ENCODE measurements at regions not wholly inside any gene's neighbourhood (a gene's known extent, or its start where the extent isn't known, plus 50 kb on each side); places are given as distances from the start of the nearest gene placed in this dataset.
"Not testable (repeated sequence)": the region's sequence is repeated elsewhere in the genome, so short reads cannot be mapped to it uniquely, and the experiment has no call there.

DNA sequence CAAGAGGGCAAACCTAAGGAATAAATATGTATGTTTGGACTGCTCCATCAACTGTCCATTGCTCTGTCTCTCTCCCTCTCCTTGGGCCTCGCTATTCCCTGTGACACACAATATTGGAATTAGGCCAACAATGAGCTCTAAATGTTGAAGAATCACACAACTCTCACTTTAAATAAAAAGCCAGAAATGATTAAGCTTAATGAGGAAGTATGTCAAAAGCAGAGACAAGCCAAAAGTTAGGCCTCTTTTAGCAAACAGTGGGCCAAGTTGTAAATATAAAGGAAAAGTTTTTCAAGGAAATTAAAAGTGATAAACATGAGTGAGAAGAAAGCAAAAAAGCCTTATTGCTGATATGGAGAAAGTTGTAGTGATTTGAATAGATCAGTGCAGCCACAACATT lies 141.0 kb downstream of the VGLL3 start:
- no peak overlapping the region for H3K4me3 ChIP-seq (ENCODE audit: low read depth, low read length)
- TF ChIP-seq, protein P1, sequence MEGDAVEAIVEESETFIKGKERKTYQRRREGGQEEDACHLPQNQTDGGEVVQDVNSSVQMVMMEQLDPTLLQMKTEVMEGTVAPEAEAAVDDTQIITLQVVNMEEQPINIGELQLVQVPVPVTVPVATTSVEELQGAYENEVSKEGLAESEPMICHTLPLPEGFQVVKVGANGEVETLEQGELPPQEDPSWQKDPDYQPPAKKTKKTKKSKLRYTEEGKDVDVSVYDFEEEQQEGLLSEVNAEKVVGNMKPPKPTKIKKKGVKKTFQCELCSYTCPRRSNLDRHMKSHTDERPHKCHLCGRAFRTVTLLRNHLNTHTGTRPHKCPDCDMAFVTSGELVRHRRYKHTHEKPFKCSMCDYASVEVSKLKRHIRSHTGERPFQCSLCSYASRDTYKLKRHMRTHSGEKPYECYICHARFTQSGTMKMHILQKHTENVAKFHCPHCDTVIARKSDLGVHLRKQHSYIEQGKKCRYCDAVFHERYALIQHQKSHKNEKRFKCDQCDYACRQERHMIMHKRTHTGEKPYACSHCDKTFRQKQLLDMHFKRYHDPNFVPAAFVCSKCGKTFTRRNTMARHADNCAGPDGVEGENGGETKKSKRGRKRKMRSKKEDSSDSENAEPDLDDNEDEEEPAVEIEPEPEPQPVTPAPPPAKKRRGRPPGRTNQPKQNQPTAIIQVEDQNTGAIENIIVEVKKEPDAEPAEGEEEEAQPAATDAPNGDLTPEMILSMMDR (IDR thresholded peaks at IDR 0.05; ENCODE audit: low read depth, low read length, missing control alignments): no peak
- no peak for DNase-seq (ENCODE audit: low read depth)

DNA sequence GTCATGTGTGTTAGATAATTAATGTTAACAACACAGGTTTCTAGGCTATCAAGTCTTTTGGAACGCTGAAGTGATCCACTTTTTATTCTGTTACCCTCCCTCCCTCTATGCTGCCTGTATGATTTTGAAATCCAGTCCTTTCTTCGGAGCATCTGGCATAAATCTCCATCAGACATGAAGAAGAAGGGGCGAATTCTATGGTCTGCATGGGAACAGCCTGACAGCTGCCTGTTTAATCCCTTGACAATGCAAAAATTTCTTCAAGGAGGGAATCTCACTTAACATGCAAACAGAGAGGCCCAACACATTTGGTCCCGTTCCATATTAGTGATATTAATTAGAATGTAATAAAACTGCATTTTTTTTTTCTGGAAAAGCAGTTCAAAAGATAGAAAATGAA lies 145.2 kb downstream of the VGLL3 start:
- TF ChIP-seq, protein P1 (IDR thresholded peaks at IDR 0.05; ENCODE audit: low read depth, low read length, missing control alignments): no peak

DNA sequence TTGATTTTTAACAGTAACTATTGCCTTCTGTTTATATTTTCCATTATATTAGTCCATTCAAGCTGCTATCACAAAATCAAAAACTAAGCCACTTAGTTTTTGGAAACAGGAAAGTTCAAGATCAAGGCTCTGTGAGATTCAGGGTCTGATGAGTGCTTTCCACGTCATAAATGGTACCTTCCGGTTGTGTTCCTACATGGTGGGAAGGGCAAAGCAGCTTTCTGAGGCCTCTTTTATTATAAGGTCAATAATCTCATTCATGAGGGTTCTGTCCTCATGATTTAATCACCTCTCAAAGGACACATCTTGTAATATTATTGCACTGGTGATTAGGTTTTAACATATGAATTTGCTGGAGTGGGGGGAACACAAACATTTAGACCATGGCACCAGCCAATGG lies 152.0 kb downstream of the VGLL3 start:
- no peak overlapping the region for H3K4me3 ChIP-seq (ENCODE audit: low read depth, low read length)
- no peak for DNase-seq (ENCODE audit: low read depth)
- TF ChIP-seq, protein P1 (IDR thresholded peaks at IDR 0.05; ENCODE audit: low read depth, low read length, missing control alignments): no peak

More for the DNA sequence above, 145.2 kb downstream of the VGLL3 start:
- no peak overlapping the region for H3K4me3 ChIP-seq (ENCODE audit: low read depth, low read length)
- DNase-seq (ENCODE audit: low read depth): no peak

DNA sequence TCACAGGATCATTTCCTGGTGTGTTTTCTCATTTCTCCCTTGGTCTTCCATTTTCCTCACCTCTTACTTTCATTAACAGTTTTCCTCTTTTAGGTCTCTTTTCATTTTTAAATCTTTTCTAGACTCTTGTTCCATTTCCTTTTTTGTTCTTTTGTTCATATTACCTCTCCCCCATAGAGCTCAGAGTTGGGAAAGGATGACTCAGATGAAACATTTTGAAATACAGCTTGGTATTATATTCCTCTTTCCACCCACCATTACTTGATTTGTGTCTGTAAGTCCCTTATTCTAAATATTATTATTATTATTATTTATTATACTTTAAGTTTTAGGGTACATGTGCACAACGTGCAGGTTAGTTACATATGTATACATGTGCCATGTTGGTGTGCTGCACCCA lies 153.1 kb downstream of the VGLL3 start:
- no peak for DNase-seq (ENCODE audit: low read depth)
- TF ChIP-seq, protein P1 (IDR thresholded peaks at IDR 0.05; ENCODE audit: low read depth, low read length, missing control alignments): no peak
- H3K4me3 ChIP-seq (ENCODE audit: low read depth, low read length): no peak overlapping the region

DNA sequence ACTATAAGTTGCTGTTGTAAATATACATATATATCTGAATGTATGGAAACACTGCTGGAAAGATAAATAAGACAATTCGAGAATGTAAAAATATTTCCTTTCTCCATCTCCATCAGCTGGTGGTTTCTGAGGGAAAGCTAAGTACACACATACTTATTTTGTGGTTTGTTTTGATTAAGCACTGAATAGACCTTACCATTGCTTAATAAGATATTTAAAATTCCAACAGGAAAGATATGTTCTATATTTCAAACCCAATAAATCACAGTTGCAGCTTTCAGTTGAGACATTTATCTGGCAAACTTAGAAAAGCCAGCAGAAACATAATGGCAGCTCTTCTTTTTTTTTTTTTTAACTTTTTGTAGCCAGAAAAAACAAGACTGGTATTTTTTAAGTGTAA lies 160.4 kb downstream of the VGLL3 start:
- no peak overlapping the region for H3K4me3 ChIP-seq (ENCODE audit: low read depth, low read length)
- TF ChIP-seq, protein P1 (IDR thresholded peaks at IDR 0.05; ENCODE audit: low read depth, low read length, missing control alignments): no peak
- DNase-seq (ENCODE audit: low read depth): no peak

DNA sequence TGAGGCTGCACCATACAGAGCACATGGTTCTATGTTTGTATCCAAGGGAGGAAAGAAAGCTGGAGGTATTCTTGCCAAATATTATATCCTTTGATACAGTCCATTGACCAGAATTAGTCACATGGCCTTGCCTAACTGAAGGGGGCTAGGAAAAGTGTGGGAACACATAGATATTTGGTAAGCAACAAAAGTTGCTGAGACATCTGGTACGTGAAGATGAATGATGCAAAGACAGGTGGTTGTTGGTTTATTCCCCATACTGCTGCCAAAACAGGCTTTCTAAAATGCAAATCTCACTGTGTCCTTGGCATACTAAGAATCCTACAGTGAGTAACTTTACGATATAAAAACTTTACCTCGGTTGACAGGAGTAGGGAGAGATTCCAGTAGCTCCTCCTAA lies 162.2 kb downstream of the VGLL3 start:
- TF ChIP-seq, protein P1 (IDR thresholded peaks at IDR 0.05; ENCODE audit: low read depth, low read length, missing control alignments): no peak
- no peak for DNase-seq (ENCODE audit: low read depth)
- H3K4me3 ChIP-seq (ENCODE audit: low read depth, low read length): no peak overlapping the region

DNA sequence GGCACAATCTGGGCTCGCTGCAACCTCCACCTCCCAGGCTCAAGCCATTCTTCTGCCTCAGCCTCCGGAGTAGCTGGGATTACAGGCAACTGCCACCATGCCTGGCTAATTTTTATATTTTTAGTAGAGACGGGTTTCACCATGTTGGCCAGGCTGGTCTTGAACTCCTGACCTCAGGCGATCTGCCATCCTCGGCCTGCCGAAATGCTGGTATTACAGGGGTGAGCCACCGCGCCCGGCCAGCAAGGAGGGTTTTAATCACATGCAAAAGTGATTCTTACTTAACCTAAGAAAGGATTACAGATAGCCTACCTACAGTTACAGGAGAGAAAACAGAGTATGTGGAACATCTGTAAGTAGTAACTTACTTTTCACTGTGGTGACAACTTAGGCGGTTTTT lies 163.4 kb downstream of the VGLL3 start:
- not testable (repeated sequence) for DNase-seq (ENCODE audit: low read depth); H3K4me3 ChIP-seq (ENCODE audit: low read depth, low read length)

DNA sequence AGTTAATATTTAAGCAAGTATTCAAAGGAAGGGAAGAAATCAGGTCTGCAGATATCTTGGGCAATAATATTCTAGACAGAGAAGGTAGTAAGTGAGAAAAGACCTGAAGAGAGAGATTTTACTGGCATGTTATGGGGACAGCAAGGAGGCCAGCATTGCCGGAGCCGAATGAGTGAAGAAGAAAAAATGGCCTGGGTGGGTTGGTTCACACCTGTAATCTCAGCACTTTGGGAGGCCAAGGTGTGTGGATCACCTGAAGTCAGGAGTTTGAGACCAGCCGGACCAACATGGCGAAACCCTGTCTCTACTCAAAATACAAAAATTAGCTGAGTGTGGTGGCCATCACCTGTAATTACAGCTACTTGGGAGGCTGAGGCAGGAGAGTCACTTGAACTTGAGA lies 164.7 kb downstream of the VGLL3 start:
- H3K4me3 ChIP-seq (ENCODE audit: low read depth, low read length): no peak overlapping the region
- no peak for DNase-seq (ENCODE audit: low read depth)
- TF ChIP-seq, protein P1 (IDR thresholded peaks at IDR 0.05; ENCODE audit: low read depth, low read length, missing control alignments): no peak

Data from GM12864 (cell line).